Mononuclear cell (primary cell): ENCODE measurements at regions not wholly inside any gene's neighbourhood (a gene's known extent, or its start where the extent isn't known, plus 50 kb on each side); places are given as distances from the start of the nearest gene placed in this dataset.

Source experiments
- H3K27me3 ChIP-seq: 2 replicates; pipeline ENCODE4 v1.6.0; 2011; ENCODE audit warnings: low read length, control low read depth; ENCODE audit not compliant: insufficient read depth
- H3K4me1 ChIP-seq: 2 replicates; pipeline ENCODE4 v1.5.1; 2011; ENCODE audit warnings: mild to moderate bottlenecking, low read length, control low read depth; ENCODE audit not compliant: insufficient read depth
- H3K4me3 ChIP-seq: 2 replicates; pipeline ENCODE4 v1.5.1; 2011; ENCODE audit warnings: mild to moderate bottlenecking, low read length, moderate library complexity
- H3K9me3 ChIP-seq: 2 replicates; pipeline ENCODE4 v1.5.1; 2011; ENCODE audit warnings: low read depth, mild to moderate bottlenecking, control low read depth, low read length

GRCh38 chr13:95455782-95456181 is 96.7 kb upstream of the CLDN10 start:
- Histone ChIP-seq H3K27me3 (no peaks in the 10 kb centered on the region), H3K9me3 (no peaks in the 10 kb centered on the region), H3K4me3 (no peak overlapping the region), H3K4me1 (peaks cover 10% of the 10 kb centered on the region)

- Histone ChIP-seq H3K4me3 (no peak overlapping the region), H3K9me3 (no peaks in the 10 kb centered on the region), H3K27me3 (no peaks in the 10 kb centered on the region), H3K4me1 (peaks cover 10% of the 10 kb centered on the region)
These were observed 95.7 kb upstream of the CLDN10 start for GRCh38 chr13:95456815-95457214.

- peaks cover 10% of the 10 kb centered on the region for H3K4me1 ChIP-seq
- no peaks in the 10 kb centered on the region for H3K27me3 ChIP-seq
- no peak overlapping the region for H3K4me3 ChIP-seq
- no peaks in the 10 kb centered on the region for H3K9me3 ChIP-seq
These were observed 95.2 kb upstream of the CLDN10 start for GRCh38 chr13:95457294-95457693.

GRCh38 chr13:95462801-95463200 is 89.7 kb upstream of the CLDN10 start:
- Histone ChIP-seq H3K4me1 (no peaks in the 10 kb centered on the region), H3K9me3 (no peaks in the 10 kb centered on the region), H3K27me3 (no peaks in the 10 kb centered on the region), H3K4me3 (no peak overlapping the region)

GRCh38 chr13:95463531-95463930 is 89.0 kb upstream of the CLDN10 start:
- no peaks in the 10 kb centered on the region for H3K4me1 ChIP-seq

GRCh38 chr13:95470574-95471366 is 81.8 kb upstream of the CLDN10 start:
- no peaks in the 10 kb centered on the region for H3K4me1 ChIP-seq
- no peak overlapping the region for H3K4me3 ChIP-seq
- H3K27me3 ChIP-seq, result no peaks in the 10 kb centered on the region
- H3K9me3 ChIP-seq, result no peaks in the 10 kb centered on the region

More at GRCh38 chr13:95463531-95463930, 89.0 kb upstream of the CLDN10 start:
- no peaks in the 10 kb centered on the region for H3K9me3 ChIP-seq
- H3K27me3 ChIP-seq, result no peaks in the 10 kb centered on the region
- no peak overlapping the region for H3K4me3 ChIP-seq

GRCh38 chr13:95471960-95472359 is 80.6 kb upstream of the CLDN10 start:
- no peaks in the 10 kb centered on the region for H3K9me3 ChIP-seq
- no peaks in the 10 kb centered on the region for H3K4me1 ChIP-seq
- no peaks in the 10 kb centered on the region for H3K27me3 ChIP-seq
- H3K4me3 ChIP-seq, result no peak overlapping the region

- no peak overlapping the region for H3K4me3 ChIP-seq
- H3K9me3 ChIP-seq, result no peaks in the 10 kb centered on the region
- no peaks in the 10 kb centered on the region for H3K27me3 ChIP-seq
- peaks cover 15% of the 10 kb centered on the region for H3K4me1 ChIP-seq
These were observed 77.5 kb upstream of the CLDN10 start for GRCh38 chr13:95474992-95475391.

- Histone ChIP-seq H3K9me3 (no peaks in the 10 kb centered on the region), H3K4me3 (no peak overlapping the region), H3K27me3 (no peaks in the 10 kb centered on the region), H3K4me1 (peaks cover 22% of the 10 kb centered on the region)
These were observed 75.3 kb upstream of the CLDN10 start for GRCh38 chr13:95477187-95477586.

- no peaks in the 10 kb centered on the region for H3K9me3 ChIP-seq
- H3K27me3 ChIP-seq, result no peaks in the 10 kb centered on the region
- H3K4me1 ChIP-seq, result peaks cover 22% of the 10 kb centered on the region
- no peak overlapping the region for H3K4me3 ChIP-seq
These were observed 72.8 kb upstream of the CLDN10 start for GRCh38 chr13:95479731-95480130.

- H3K4me1 ChIP-seq, result peaks cover 22% of the 10 kb centered on the region
- H3K27me3 ChIP-seq, result no peaks in the 10 kb centered on the region
- H3K4me3 ChIP-seq, result no peak overlapping the region
- H3K9me3 ChIP-seq, result no peaks in the 10 kb centered on the region
These were observed 72.4 kb upstream of the CLDN10 start for GRCh38 chr13:95480131-95480545.

GRCh38 chr13:95480791-95481780 is 71.4 kb upstream of the CLDN10 start:
- Histone ChIP-seq H3K9me3 (no peaks in the 10 kb centered on the region), H3K4me1 (peaks cover 22% of the 10 kb centered on the region), H3K27me3 (no peaks in the 10 kb centered on the region), H3K4me3 (no peak overlapping the region)

- no peak overlapping the region for H3K4me3 ChIP-seq
- H3K4me1 ChIP-seq, result peaks cover 14% of the 10 kb centered on the region
- no peaks in the 10 kb centered on the region for H3K27me3 ChIP-seq
- no peaks in the 10 kb centered on the region for H3K9me3 ChIP-seq
These were observed 68.5 kb upstream of the CLDN10 start for GRCh38 chr13:95484052-95484451.

- no peaks in the 10 kb centered on the region for H3K27me3 ChIP-seq
- H3K9me3 ChIP-seq, result no peaks in the 10 kb centered on the region
- H3K4me1 ChIP-seq, result peaks cover 7% of the 10 kb centered on the region
- H3K4me3 ChIP-seq, result no peak overlapping the region
These were observed 67.4 kb upstream of the CLDN10 start for GRCh38 chr13:95485045-95485517.

GRCh38 chr13:95485518-95486144 is 66.9 kb upstream of the CLDN10 start:
- no peaks in the 10 kb centered on the region for H3K9me3 ChIP-seq

More at GRCh38 chr13:95485518-95486144, 66.9 kb upstream of the CLDN10 start:
- Histone ChIP-seq H3K4me3 (no peak overlapping the region), H3K27me3 (no peaks in the 10 kb centered on the region), H3K4me1 (peaks cover 4% of the 10 kb centered on the region)
